Coronary artery (tissue), 2 donors: ENCODE measurements at regions not wholly inside any gene's neighbourhood (a gene's known extent, or its start where the extent isn't known, plus 50 kb on each side); places are given as distances from the start of the nearest gene placed in this dataset.
A peak's percentile ranks its signal among the peaks of the same experiment; 100 is the strongest.

Source experiments
- DNase-seq: peaks from one replicate; pipeline ENCODE4 v3.0.0-alpha.2; 2017; ENCODE audit warnings: low spot score
- H3K27ac ChIP-seq, 2 donors: fragments of 200-600 bp; sonication (generic); one replicate each; pipeline ENCODE4 v1.5.1; 2016 to 2019
- H3K4me3 ChIP-seq: fragments of 200-600 bp; sonication (generic); 2 replicates; pipeline ENCODE4 v1.5.1; 2016; ENCODE audit warnings: mild to moderate bottlenecking, moderate library complexity
- CTCF ChIP-seq: fragments of 200-600 bp; sonication (generic); IDR thresholded peaks from one replicate; pipeline ENCODE4 v1.5.1; 2019; ENCODE audit warnings: antibody characterized with exemption

DNA sequence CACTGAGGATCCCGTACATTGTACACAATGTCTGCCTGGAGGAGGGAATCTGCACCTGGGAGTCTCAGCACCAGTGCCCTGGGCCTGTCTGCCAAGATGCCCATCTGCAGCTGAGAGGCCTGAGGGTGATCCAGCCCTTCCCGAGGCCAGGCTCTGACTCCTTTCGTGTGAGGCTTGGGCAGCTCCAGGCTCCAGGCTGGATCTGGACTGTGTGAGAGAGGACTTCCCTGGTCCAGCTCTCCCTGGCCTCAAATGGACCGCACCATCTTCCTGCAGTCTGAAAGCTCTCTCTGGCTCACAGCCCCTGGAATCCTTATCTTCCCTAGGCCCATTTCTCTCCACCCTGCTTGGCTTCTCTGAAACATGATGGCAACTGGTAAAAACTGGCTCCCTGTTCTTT, 324.6 kb downstream of the DYSF start:
- peak; percentile 47 for DNase-seq
- no peak for TF ChIP-seq CTCF

DNA sequence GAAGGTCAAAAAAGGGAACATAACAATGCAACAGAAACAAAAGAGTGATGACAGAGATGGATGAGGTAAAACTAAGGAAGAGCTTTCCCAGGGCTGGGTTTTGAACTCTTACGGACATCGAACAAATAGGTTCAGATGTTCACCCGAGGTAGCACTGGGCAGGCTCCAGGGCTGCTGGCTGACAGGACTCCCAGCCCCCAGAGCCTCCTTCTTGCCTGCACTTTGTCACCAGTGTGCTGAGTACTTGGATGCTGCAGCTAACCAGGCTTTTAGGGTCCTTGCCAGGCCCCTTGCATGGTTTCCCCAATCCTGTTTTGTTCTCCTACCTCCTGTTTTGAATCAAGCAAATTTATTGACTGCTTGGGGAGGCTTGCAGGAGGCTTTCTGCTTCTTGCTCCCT, 322.9 kb downstream of the DYSF start:
- no peak for DNase-seq
- Histone ChIP-seq H3K27ac (no peak overlapping the region), H3K4me3 (no peak overlapping the region)
- TF ChIP-seq CTCF: no peak

More for the DNA sequence above, 324.6 kb downstream of the DYSF start:
- Histone ChIP-seq H3K4me3 (no peak overlapping the region), H3K27ac (no peak overlapping the region)

DNA sequence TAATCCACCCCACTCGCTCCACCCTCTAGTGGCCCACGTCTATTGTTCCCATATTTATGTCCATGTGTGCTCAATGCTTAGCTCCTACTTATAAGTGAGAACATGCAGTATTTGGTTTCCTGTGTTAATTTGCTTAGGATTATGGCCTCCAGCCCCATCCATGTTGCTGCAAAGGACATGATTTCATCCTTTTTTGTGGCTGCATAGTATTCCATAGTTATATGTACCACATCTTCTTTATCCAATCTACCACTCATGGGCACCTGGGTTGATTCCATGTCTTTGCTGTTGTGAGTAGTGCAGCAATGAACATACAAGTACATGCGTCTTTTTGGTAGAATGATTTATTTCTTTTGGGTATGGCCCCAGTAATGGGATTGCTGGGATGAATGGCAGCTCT, 319.9 kb downstream of the DYSF start:
- Histone ChIP-seq H3K27ac (no peak overlapping the region), H3K4me3 (no peak overlapping the region)
- DNase-seq: no peak
- no peak for TF ChIP-seq CTCF

DNA sequence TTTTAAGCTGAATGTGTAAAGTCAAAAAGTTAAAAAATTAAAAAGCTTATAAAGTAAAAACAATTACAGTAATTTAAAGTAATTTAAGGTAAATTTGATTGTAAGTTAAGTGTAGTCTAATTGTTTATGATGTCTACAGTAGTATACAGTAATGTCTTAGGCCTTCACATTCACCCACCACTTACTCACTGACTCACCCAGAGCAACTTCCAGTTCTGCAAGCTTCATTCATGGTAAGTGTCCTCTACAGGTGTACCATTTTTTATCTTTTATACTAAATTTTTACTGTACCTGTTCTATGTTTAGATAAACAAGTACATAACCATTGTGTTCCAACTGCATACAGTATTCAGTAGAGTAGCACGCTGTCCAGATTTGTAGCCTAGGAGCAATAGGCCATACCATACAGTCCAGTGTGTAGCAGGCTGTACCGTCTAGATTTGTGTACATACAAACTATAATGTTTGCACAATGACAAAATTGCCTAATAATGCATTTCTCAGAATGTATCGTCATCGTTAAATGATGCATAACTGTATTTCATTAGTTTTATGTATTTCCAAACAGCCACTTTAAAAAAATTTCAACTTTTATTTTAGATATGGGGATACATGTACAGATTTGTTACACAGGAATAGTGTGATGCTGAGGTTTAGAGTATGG, 319.3 kb downstream of the DYSF start:
- no peak for DNase-seq
- no peak for TF ChIP-seq CTCF
- Histone ChIP-seq H3K27ac (no peak overlapping the region), H3K4me3 (no peak overlapping the region)

DNA sequence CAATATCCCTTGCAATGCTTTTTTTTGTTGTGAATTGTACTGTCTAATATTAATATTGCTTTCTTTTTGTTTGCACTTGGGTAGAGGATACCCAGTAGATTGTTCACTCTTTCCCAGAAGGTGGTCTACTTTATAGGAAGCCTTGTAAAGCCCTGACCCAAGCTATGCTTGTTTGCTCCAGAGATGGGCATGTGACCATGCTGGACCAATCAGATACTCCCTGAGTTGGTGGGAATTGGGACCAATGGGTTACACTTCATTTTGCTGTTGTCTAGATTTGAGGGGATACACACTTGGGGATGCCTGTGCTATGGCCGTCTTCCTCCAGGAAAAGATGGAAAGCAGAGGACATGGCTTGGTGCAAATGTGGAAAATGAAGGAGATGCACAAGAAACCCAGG, 314.3 kb downstream of the DYSF start:
- no peak for TF ChIP-seq CTCF
- no peak overlapping the region for H3K4me3 ChIP-seq

DNA sequence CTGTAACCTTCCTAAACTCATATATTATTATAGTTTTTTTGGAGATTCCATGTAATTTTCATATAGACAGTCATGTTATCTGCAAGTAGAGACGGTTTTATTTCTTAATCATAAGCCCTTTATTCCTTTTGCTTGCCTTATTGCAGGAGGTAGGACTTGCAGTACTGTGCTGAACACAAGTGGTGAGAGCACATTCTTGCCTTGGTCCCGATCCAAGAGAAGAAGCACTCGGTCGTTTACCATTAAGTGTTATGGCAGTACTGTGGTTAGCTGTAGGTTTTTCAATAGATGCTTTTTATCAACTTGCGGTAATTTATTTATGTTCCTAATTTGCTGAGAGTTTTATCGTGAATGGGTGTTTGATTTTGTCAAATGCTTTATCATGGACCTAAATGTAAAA, 305.7 kb downstream of the DYSF start:
- no peak for DNase-seq
- TF ChIP-seq CTCF: no peak
- no peak overlapping the region for H3K27ac ChIP-seq
- H3K4me3 ChIP-seq: no peak overlapping the region

More for the DNA sequence above, 314.3 kb downstream of the DYSF start:
- no peak for DNase-seq
- no peak overlapping the region for H3K27ac ChIP-seq

DNA sequence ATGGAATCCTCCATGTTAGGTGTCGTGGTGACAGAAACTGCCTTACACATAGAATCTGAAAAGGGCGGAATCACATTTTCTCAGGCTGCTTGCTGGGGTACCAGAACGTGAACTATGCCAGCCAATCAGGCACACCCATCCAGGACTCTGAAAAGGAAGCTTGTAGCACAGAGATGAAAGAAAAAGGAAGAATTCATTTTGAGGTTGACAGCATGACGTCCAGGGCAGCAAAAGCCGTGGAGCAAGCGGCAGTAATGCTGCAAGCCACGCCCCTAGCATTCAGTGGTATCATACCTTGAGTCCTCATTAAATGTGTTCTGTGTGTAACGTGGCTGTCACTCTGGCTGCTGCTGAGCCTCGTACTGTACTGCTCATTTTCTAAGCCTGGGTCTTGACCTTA, 304.0 kb downstream of the DYSF start:
- no peak for TF ChIP-seq CTCF
- no peak for DNase-seq
- Histone ChIP-seq H3K4me3 (no peak overlapping the region), H3K27ac (no peak overlapping the region)
